ENCODE measurements at regions not wholly inside any gene's neighbourhood (a gene's known extent, or its start where the extent isn't known, plus 50 kb on each side); places are given as distances from the start of the nearest gene placed in this dataset.

DNA sequence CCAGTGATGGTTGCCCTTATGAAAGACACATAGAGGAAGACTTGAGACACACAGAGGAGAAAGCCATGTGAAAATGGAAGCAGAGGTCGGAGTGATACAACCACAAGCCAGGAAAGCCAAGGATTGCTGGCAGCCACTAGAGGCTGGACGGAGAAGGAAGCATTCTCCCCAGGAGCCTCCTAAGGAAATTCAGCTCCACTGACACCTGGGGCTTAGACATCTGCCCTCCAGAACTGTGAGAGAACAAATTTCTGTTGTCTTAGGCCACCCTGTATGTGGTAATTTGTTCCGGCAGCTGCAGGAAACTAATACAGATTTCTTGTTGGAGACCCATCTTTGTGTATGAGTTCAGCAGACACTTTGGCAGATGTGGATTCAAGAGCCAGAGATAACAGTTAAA is 126.9 kb upstream of the ATP1A1 start:
- TF ChIP-seq, protein P1, sequence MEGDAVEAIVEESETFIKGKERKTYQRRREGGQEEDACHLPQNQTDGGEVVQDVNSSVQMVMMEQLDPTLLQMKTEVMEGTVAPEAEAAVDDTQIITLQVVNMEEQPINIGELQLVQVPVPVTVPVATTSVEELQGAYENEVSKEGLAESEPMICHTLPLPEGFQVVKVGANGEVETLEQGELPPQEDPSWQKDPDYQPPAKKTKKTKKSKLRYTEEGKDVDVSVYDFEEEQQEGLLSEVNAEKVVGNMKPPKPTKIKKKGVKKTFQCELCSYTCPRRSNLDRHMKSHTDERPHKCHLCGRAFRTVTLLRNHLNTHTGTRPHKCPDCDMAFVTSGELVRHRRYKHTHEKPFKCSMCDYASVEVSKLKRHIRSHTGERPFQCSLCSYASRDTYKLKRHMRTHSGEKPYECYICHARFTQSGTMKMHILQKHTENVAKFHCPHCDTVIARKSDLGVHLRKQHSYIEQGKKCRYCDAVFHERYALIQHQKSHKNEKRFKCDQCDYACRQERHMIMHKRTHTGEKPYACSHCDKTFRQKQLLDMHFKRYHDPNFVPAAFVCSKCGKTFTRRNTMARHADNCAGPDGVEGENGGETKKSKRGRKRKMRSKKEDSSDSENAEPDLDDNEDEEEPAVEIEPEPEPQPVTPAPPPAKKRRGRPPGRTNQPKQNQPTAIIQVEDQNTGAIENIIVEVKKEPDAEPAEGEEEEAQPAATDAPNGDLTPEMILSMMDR (IDR thresholded peaks at IDR 0.05; ENCODE audit: insufficient read depth, low read depth, low read length, missing control alignments), result no peak
- DNase-seq (ENCODE audit: low read depth), result no peak
- no peak overlapping the region for H3K4me3 ChIP-seq (ENCODE audit: low read depth, low read length)

DNA sequence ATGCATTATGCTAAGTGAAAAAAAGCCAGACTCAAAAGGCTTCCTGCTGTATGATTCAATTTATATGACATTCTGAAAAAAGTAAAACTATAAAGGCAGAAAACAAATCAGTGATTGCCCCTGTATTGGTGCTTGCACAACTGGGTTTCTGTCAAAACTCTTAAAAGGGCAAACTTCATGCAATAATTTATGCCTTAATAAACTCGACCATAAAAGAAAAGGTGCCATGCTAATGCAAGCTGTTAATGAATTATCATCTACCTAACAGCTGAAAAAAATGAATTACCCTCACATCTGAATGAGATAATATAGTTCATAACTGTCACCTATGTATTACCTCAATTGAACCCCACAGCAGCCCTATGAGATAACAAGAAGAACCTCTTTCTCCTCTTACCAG is 120.8 kb upstream of the ATP1A1 start:
- TF ChIP-seq, protein P1 (IDR thresholded peaks at IDR 0.05; ENCODE audit: insufficient read depth, low read depth, low read length, missing control alignments), result no peak
- no peak for DNase-seq (ENCODE audit: low read depth)
- H3K4me3 ChIP-seq (ENCODE audit: low read depth, low read length), result no peak overlapping the region

DNA sequence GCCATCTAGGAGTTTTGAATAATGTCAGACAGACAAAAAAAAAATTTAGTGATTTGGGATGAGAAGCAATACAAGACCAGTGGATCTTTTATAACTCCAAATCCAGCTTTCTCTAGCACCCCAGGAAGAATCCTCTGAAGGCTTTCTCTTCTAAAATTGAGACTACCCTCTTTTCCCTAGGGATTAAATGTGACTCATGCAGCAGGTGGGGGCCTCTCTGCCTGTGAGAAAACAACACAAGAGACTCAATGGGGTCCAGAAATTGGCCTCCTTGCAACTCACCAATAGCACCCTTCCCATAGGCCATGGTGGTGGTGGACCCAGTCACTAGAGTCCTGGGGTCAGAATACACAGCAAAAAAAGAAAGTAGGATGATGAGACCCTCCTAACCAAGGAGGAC is 120.3 kb upstream of the ATP1A1 start:
- DNase-seq (ENCODE audit: low read depth), result no peak
- TF ChIP-seq, protein P1 (IDR thresholded peaks at IDR 0.05; ENCODE audit: insufficient read depth, low read depth, low read length, missing control alignments), result no peak
- H3K4me3 ChIP-seq (ENCODE audit: low read depth, low read length), result no peak overlapping the region

DNA sequence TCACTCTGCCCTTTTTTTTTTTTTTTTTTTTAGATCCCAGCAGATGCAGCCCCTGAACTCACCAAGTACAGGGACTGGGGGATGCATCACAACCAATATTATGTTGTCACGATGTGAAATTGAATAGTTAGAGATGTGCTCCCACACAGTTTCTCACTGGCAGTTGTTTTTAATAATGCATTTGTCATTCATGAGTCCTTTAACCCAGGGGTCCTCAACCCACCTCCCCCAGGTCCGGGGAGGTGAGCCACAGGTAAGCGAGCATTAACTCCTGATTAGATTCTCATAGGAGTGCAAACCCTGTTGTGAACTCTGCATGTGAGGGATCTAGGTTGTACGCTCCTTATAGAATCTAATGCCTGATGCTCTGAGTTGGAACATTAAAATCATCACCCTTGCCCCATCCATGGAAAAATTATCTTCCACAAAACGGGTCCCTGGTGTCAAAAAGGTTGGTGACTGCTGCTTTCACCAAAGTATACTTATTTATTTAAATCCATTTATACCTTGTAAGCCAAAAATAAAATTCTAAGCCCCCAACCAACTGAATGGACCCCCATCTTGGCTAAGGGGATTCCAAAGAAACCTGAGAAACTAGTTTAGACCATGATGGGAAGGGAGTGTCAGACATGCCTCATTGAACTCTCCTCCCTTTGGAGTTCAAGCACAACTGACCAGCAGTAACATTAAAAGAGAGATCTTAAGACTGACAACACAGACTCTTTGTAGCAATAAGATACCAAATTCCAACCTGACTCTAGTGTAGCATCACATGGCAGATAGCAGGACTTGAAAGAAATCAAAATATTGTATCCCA is 119.3 kb upstream of the ATP1A1 start:
- no peak for DNase-seq (ENCODE audit: low read depth)
- TF ChIP-seq, protein P1 (IDR thresholded peaks at IDR 0.05; ENCODE audit: insufficient read depth, low read depth, low read length, missing control alignments), result no peak
- no peak overlapping the region for H3K4me3 ChIP-seq (ENCODE audit: low read depth, low read length)

DNA sequence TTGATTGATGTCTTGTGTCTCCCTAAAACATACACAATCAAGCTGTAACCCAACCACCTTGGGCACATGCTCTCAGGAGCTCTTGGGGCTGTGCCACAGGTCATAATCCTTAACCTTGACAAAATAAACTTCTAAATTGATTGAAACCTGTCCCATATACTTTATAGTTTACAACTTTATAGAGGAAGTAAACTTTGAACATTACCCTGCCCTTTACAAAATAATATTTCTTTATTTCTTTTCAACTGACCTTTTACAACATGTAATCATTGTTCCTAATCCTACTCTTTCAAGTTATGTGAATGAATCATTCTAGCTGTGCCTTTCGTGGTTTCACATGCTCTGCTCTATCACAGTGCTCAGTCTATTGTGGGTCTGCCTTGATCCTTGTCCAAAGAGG is 118.3 kb upstream of the ATP1A1 start:
- H3K4me3 ChIP-seq (ENCODE audit: low read depth, low read length), result no peak overlapping the region
- TF ChIP-seq, protein P1 (IDR thresholded peaks at IDR 0.05; ENCODE audit: insufficient read depth, low read depth, low read length, missing control alignments), result no peak
- no peak for DNase-seq (ENCODE audit: low read depth)

DNA sequence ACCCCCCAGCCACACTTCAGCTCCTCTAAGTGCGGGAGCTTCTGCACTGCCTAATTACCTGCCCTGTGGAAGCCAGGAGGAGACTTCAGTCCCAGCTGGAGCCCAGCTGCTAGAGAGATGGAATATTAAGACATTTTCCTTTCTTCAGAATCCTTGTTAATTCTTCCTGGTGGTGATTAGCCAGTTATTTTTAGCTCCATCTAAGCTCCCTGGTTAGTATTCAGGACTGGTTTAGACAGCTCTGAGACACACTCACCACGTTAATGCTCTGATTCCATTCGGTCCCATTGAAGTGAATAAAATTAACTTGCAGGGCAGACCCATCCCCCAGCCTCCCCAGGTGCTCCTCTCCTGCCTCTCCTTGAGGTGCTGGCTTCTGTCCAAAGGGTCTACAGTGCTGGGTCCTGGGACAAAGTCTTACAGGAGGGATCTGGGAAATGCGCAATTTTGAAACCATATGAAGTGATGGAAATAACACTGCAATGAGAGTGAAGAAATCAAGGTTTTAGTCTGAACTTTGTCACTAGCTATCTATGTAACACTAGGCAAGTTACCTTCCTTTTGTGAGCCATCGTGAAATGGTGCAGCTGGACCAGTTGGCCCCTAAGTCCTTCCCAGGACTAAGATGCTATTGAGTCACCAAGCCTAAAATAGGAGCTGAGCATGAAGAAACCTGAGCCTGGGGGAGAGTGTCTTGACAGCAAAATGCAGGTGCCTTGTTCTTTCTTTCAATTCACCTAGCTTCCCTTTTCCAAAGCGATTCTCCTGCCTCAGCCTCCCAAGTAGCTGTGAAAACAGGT is 117.4 kb upstream of the ATP1A1 start:
- TF ChIP-seq, protein P1 (IDR thresholded peaks at IDR 0.05; ENCODE audit: insufficient read depth, low read depth, low read length, missing control alignments), result no peak
- DNase-seq (ENCODE audit: low read depth), result no peak
- no peak overlapping the region for H3K4me3 ChIP-seq (ENCODE audit: low read depth, low read length)

Data from GM12865 (cell line).